GM19397 (cell line): ENCODE measurements at regions not wholly inside any gene's neighbourhood (a gene's known extent, or its start where the extent isn't known, plus 50 kb on each side); places are given as distances from the start of the nearest gene placed in this dataset.
"Not testable (repeated sequence)": the region's sequence is repeated elsewhere in the genome, so short reads cannot be mapped to it uniquely, and the experiment has no call there.

Experiments used
- ATAC-seq: cut with Tn5 transposase; IDR thresholded peaks from one replicate; pipeline ENCODE4 v1.9.1; 2021; ENCODE audit warnings: mild to moderate bottlenecking, moderate library complexity; ENCODE audit not compliant: unreplicated experiment

DNA sequence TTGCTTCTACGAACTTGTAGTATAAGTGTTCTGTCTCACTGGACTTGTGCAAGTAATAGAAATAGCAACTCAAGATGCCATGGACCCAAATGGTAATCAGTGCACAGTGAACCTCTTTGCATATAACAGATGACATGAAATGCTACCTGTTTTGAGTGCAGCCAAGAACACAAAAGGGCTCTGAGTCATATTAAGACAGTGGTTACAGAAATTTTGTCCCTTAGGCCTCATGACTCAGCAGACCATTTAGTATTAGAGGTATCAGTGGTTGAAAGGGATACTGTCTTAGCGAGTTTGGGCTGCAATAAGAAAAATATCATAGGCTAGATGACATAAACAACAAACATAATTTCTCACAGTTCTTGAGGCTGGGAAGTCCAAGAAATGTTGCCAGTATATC is 502.9 kb upstream of the PCDH10 start:
- ATAC-seq = peak; percentile 50

DNA sequence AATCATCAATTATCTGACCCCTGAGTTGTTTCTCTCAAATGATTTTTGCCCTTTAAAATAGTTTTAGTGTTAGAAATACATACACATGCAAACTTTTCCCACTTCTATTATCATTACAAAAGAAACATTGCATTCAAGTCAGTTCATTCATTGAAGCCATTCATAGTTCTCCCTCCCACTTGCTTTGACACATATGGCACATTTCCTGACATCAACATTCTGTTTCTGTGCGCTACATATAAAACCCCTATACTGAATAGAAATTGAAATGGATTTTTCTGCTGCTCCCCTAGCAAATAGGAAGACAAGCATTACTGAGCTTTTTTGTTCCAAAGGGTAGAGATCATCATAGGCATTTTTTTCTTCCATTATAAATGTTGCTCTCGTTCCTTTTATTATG is 497.9 kb upstream of the PCDH10 start:
- no peak for ATAC-seq

DNA sequence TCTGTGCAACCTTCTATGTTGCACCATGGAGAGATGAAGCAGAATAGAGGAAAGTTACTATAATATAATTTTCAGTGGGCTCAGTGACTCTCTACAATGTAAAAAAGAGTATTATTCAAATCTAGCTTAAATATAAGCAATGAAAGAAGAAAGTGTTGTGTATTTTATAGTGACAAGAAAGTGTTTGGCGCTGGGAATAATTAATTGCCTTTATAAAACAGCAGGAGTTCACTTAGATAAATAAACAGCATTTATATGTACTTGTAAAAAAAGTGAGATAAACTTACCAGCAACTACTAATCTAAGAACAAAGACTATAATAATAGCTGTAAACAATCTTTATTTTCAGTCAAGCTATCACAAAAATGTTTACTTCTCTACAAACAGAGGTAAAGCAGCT is 488.9 kb upstream of the PCDH10 start:
- no peak for ATAC-seq

DNA sequence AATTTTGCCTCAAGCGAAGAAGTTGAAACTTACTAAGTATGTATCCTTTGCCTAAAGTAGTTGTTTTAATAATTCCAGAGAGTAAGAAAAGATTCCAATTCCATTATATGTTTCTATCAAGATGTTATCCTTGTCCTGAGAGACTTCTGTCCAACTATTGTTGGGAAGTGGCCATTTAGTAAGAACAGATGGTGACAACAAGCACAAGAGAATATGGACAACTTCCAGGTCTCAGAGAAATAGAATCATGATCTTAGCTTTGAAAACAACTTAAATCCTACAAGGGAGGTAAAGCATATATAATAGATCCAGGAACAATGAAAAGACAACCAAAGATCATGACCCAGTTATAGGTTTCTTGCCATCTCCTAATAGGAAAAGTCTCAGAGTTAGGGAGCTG is 486.6 kb upstream of the PCDH10 start:
- ATAC-seq = no peak

DNA sequence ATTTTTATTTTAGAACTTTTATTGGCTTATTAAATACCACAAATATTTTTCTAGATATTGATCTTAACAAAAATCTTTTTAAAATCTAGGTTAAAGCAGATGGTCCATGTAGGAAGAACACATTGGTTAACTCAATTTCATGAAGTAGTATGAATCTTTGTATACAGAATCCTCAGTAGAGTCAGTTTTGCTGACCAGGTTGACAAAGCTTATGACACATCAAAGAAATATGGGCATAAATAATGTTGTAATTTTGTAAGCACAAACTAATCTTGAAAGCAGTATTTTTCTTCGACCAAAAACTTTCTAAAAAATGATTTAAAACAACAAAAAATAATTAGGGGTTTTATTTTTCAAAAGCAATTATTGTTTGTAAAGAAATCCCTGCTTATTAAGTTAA is 479.3 kb upstream of the PCDH10 start:
- no peak for ATAC-seq

DNA sequence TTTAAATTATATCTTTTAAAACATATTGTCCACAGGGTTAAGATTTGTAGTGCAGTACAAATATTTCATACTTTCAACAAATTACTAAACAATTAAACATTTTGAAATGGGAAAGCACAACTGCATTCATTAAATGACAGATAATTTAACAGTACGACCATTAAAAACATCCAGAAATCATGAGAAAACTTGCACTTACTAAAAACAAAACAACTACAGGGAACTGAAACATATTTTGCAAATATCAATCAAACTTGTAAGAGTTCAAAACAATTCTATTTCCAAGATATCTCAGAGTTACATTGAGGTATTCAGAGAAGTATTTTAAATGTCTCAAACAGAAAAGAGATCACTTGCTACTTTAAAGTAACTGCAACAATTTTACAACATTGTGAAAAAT is 478.5 kb upstream of the PCDH10 start:
- ATAC-seq = no peak

DNA sequence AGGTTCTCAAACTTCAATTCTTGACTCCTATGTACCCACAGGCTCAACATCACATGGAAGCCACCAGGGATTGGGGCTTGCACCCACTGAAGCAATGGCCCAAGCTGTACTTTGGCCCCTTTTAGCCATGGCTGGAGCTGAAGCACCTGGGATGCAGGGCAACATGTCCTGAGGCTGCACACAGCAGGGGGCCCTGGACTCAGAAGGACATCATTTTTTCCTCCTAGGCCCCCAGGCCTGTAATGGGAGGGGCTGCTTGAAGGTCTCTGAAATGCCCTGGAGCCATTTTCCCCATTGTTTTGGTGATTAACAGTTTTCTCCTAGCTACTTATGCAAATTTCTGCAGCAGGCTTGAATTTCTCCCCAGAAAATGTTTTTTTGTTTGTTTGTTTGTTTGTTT is 465.1 kb upstream of the PCDH10 start:
- ATAC-seq = no peak

DNA sequence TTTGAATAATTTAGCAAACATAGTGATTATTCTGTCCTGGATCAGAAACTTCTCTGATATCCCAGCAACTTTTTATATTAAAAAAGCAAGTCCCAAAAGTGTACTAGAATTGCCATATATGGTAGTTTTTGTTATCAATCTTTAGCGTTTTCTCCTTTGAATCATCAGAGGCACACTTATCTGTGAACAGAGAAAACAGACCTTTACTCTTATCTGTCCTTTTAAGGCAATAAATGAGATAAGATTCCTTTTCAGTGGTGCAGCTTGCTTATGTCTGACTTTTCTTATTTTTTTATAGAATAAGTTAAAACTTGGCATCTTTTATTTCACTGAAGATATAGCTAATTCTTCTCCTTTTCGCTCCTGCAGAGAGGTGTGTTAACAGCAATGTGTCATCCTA is 458.1 kb upstream of the PCDH10 start:
- ATAC-seq = no peak

DNA sequence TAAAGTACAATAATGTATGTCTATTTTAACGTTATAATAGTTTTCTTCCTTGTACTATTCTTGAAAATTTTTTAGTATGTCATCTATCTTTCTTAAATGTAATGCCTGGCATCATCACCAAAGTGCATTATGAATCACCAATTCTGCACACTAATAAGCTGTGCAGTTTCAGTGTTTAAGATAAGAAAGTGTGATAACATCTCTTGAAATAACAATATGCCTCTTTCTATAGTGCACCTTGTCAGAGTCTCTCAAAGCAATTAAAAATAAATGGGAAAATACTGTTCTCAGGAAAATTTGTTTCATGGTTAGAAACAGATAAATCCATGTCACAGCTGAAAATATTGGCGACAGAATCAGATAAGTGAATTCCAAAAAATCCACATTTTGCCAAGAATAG is 457.4 kb upstream of the PCDH10 start:
- no peak for ATAC-seq

DNA sequence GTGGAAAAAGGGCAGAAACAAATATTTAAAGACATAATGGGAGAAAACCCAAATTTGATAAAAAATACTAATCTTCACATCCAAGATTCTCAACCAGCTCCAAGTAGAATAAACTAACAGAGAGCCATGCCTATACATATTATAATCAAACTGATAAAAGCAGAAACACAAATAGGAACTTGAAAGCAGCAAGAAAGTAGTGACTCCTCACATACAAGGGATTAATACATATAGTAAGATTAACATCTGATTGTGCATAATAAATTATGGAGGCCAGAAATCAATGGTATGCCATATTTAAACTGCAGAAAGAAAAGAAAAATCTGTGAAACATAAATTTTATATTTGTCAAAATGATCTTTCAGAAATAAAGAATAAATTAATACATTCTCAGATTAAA is 454.3 kb upstream of the PCDH10 start:
- no peak for ATAC-seq

DNA sequence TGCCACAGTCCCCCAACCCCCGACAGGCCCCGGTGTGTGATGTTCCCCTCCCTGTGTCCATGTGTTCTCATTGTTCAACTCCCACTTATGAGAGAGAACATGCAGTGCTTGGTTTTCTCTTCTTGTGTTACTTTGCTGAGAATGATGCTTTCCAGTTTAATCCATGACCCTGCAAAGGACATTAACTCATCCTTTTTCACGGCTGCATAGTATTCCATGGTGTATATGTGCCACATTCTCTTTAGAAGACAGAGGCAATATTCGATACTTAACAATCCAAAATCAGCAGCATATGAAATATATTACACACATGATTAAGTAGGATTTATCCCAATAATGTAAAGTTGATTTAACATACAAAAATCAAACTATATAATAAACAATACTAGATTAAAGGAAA is 451.6 kb upstream of the PCDH10 start:
- ATAC-seq = not testable (repeated sequence)

DNA sequence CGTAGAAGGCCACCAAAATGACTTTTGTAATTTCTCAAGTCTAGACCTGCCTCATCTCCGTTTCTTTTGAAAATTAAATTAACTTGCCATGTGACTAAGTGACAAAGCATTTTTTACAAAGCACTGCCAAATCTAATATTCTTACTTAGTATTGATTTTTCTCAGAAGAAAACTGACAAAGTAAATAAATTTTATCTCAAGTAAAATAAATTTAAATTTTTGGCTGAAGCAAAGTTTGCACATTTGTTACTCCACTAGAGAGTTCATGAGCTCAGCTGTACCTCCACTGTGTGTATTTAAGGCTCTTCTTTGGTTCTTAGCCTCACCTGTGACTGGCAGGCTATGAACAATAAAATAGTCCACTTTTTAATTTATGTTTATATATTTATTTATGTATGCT is 441.1 kb upstream of the PCDH10 start:
- ATAC-seq = no peak

DNA sequence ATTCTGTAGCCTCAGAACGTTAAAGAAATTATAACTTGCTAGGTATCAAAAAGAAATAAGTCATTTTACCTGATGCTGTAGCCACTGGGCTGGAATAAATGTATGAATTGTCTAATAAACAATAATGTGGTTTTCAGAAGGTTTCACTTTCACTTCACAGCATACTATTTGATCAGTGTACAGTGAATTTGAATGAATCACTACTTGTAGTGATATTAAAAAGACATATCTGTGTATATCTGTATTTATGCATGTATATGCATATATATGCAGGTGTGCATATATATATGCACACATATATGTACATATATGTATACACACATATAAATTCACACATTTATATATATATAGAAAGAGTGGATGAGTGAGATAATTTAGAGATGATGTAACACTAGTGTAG is 440.0 kb upstream of the PCDH10 start:
- no peak for ATAC-seq

DNA sequence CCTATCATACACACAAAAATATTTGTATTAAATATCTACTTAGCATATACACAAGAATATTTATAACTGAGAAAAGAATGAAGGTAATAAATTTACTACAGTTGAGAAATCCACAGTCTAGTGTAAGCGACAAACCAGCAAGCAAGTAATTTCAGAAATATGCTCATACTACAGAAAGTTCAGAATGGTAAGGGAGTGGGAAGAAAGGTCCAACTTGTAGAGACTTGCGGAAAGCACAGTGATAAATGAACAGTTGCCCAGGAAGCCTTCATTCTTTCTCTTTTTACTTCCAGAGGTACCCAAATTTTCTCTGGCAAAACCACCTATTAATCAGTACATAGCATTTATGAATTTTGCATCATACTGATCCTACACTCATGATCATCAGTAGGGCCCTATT is 438.1 kb upstream of the PCDH10 start:
- no peak for ATAC-seq

DNA sequence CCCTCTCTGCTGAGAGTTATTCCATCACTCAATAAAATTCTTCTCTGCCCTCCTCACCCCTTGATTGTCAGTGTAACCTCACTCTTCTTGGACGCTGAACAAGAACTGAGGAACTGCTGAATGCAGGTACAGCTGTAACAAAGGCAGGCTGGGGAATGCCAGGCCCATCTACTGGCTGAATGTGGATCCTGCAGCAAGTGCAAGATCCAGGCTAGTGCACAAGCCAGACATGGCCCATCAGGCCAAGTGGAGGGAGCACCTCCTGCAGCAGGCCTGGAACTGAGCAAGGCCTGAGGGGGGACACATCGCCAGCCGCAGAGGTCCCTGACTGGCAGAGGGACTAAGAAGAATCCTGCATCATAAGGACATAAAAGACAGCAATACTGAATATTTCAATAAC is 411.8 kb upstream of the PCDH10 start:
- no peak for ATAC-seq

DNA sequence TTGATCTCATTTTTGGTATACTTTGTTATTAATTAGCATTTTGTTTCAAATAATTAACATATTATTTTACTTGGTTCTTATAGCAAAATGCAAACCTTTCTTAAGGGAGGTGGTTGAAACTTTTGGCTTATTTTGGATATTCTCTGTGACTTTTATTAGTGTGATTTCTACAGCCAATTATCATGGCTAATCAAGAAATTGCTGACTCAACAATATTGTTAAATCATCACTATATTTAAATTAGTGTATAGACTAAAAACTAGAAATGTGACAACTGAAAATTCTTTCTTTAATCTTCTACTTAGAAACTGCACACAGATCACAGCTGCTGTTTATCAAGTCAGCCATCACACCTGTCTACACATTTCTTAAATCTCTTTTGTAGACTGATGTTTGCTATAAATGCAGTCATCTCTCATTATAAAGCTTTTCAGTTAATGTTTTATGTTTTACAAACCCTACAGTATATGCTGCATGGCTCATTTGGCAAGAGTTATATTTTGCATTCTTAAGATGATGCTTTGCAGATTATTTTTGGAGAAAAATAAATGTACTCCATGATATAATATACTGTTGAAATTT is 389.8 kb upstream of the PCDH10 start:
- no peak for ATAC-seq

DNA sequence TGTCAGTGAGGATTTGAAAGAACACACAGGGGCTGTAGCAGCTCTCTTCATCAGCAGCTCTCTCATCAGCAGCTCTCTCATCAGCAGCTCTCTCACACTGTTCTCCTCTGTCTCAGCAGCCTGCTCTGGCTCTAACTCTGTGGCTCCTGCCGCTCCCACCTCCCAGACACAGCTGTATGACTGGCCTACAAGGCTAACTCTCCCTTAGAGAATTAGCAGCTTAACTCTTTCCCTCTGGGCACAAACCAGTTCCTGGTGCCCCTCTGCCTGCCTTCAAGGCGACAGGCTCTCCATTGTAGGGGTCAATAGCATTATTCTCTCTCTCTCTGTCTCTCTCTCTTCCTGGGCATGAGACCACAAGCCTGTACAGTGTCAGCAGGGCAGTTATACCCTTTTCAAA is 385.6 kb upstream of the PCDH10 start:
- ATAC-seq = no peak

DNA sequence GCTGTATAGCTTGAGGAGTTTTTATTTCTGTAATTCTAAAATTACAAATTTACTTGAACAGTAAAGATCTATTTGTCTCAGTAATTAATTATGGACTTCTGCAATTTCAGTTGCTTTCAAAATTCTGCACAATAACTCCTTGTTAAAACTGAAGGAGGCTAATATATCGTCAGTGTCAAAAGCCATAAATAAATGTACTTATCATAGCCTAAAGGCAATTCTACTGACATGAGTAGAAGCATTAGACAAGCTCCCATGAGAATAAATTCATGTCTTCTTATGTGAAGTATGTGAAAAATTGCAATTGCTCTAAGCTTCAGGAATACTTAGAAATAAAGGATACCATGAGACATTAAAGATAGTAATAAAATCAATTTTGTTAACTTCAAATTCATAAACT is 381.2 kb upstream of the PCDH10 start:
- ATAC-seq = no peak

DNA sequence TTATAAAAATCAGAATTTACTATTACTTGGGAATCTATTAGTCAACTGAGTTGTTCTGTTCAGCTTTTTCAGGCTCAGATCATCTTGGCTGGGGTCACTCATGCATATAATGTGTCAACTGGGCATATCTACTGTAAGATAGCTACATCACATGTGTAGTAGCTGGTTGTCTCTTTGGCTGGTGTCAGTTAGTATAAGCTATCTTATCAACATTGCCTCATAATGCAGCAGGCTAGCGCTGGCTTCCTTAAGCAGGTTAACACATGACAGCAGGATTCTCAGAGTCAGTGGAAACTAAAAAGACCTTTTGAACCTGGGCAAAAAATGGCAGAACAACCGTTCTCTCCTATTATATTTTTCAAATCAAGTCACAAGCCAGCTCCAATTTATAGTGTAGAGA is 378.3 kb upstream of the PCDH10 start:
- ATAC-seq = no peak

DNA sequence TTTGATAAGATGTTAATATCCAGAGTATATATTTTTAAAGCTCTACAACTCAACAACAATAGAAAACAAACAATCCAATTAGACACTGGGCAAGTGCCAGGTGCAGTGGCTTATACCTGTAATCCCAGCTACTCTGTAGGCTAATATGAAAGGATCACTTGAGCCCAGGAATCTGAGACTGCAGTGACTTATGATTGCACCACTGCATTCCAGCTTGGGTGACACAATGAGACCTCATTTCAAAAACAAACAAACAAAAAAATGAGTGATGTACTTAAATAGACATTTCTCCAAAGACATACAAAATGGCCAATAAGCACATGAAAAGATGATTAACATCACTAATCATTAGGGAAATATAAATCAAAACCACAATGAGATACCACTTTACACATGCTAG is 356.8 kb upstream of the PCDH10 start:
- ATAC-seq = no peak

DNA sequence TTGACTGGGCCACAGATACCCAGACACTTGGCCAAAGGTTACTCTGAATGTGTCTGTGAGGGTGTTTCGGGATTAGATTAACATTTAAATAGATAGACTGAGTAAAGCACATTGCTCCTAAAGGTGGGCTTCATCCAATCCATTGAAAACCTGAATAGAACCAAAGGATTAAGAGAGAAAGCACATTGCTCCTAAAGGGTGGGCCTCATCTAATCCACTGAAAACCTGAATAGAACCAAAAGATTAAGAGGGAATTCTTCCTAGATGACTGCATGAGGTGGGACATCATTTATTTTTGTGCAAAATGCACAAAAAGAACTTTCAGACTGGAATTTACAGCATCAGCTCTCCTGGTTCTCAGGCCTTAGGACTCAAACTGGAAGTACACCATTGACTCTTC is 351.2 kb upstream of the PCDH10 start:
- ATAC-seq = no peak

DNA sequence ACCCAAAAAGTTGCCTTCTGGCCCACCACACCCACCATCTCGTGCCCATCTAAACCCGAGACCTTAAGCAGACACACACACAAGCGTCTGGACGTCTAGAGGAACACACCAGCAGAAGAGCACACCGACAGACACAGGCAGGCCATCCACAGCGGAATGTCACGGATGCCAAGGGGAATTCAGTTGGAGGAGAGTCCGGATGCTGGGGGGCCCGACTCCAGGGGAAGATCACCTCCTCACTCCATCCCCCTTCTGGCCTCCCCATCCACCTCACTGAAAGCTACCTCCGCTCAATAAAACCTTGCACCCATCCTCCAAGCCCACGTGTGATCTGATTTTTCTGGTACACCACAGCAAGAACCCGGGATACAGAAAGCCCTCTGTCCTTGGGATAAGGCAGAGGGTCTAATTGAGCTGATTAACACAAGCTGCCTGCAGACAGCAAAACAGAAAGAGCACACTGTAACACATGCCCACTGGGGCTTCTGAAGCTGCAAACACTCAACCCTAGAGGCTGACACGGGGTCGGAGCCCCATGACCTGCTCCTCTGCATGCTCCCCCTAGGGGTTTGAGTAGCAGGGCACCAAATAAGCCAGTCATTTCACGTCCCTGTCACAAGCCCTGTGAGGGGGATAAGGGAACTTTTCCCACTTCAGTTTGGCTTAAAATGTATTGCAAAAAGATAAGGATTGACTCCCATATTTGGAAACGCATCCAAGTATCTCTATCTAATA is 339.6 kb upstream of the PCDH10 start:
- no peak for ATAC-seq

DNA sequence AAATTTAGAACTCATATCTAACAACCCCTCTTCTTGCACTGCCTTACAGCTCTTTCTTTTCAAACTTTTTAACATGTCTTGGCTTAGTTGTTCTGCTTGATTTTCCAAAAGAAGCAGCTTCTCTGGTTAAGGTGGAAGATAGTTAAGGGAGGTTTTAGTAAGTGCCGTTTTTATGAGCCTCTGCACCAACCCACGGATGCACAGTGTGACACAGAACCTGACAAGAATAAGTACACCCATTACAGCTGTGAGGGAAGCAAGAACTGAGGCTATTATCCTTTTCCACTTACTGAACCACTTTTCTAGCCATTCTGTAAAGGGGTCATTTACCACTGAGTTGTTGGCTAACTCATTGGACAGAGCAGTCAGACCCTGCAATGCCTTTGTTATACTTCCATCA is 336.0 kb upstream of the PCDH10 start:
- not testable (repeated sequence) for ATAC-seq
